ENCODE measurements at regions not wholly inside any gene's neighbourhood (a gene's known extent, or its start where the extent isn't known, plus 50 kb on each side); places are given as distances from the start of the nearest gene placed in this dataset.

DNA sequence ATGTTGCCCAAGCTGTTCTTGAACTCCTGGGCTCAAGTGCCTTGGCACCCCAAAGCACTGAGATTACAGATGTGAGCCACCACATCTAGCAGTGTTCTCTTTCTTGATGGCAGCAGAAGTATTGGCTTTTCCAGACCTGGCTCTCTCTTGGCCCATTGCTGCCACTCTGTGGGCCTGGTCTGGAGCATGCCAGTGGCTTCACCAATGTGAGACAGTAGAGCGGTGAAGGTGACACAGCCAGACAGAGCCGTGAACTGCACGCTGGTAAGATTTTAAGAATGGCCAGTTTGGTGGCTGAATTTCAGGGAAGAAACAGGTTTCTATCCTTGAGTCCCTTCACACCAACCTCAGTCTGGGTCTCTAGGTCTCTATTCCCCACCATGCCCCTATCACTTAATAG, 552.7 kb upstream of the NRP1 start:
- no peak overlapping the region for H3K4me3 ChIP-seq
- no peak for TF ChIP-seq POLR2A (IDR thresholded peaks at IDR 0.05)
- TF ChIP-seq, protein P1, sequence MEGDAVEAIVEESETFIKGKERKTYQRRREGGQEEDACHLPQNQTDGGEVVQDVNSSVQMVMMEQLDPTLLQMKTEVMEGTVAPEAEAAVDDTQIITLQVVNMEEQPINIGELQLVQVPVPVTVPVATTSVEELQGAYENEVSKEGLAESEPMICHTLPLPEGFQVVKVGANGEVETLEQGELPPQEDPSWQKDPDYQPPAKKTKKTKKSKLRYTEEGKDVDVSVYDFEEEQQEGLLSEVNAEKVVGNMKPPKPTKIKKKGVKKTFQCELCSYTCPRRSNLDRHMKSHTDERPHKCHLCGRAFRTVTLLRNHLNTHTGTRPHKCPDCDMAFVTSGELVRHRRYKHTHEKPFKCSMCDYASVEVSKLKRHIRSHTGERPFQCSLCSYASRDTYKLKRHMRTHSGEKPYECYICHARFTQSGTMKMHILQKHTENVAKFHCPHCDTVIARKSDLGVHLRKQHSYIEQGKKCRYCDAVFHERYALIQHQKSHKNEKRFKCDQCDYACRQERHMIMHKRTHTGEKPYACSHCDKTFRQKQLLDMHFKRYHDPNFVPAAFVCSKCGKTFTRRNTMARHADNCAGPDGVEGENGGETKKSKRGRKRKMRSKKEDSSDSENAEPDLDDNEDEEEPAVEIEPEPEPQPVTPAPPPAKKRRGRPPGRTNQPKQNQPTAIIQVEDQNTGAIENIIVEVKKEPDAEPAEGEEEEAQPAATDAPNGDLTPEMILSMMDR (IDR thresholded peaks at IDR 0.05), result no peak
- no peaks in the 10 kb centered on the region for H3K36me3 ChIP-seq (replicated peaks in 1 of 2)
- DNase-seq, result no peak
- H3K27ac ChIP-seq, result no peak overlapping the region
- WGBS, 4 donors, result 97 to 100% (median 98%) methylated on average over 3 of the region's 3 CpGs; no CpG with 5 or more reads in 1 of the 4 donors
- no peaks in the 10 kb centered on the region for H3K9me3 ChIP-seq (replicated peaks in 1 of 3)
- no peaks in the 10 kb centered on the region for H3K4me1 ChIP-seq (replicated peaks in 1 of 2)
- no peaks in the 10 kb centered on the region for H3K27me3 ChIP-seq
- intact Hi-C loops (cut with DNase I), result no loop called here

DNA sequence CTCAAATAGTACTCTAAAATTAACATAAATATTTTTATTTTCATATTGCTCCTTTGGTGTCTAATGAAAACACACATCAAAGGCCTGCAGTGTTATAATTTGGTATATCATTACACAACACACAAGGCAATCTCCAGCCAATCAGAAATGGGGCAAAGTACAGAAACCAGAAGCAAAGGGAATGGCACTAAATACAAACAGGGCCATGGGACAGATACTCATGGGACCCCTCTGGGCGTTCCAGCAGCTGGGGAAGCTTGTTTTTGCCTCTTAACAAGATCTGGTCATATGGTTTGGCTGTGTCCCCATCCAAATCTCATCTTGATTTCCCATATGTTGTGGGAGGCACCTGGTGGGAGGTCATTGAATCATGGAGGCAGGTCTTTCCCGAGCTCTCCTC, 551.8 kb upstream of the NRP1 start:
- no peaks in the 10 kb centered on the region for H3K4me1 ChIP-seq (replicated peaks in 1 of 2)
- DNase-seq, result no peak
- no peak overlapping the region for H3K4me3 ChIP-seq
- WGBS, 4 donors, result 88 to 92% (median 89%) methylated on average over 1 to 2 of the region's 2 CpGs
- intact Hi-C loops (cut with DNase I), result no loop called here
- no peaks in the 10 kb centered on the region for H3K27me3 ChIP-seq
- H3K9me3 ChIP-seq (replicated peaks in 1 of 3), result no peaks in the 10 kb centered on the region
- no peak overlapping the region for H3K27ac ChIP-seq
- no peak for TF ChIP-seq POLR2A (IDR thresholded peaks at IDR 0.05)
- TF ChIP-seq, protein P1 (IDR thresholded peaks at IDR 0.05), result no peak
- no peaks in the 10 kb centered on the region for H3K36me3 ChIP-seq (replicated peaks in 1 of 2)

DNA sequence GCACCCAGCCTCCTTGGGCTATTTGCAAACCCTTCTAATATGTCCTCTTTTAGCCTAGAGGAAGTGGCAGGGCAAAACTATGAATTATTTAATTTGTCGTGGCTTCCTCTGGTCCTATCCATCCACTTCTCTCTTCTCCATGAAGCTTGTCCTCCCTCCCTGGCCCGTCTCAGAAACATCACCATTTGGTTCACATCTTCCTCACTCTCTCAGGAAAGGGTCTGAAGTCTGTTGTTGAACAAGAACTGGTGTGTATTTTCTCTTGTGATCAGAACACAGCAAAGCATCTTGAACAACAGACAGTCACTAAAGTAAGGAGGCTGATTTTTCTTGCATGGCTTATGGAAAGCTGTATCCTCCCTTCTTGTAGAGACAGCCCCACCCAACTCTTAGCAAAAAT, 550.1 kb upstream of the NRP1 start:
- DNase-seq, result no peak
- Histone ChIP-seq H3K4me3 (no peak overlapping the region), H3K27ac (no peak overlapping the region), H3K36me3 (replicated peaks in 1 of 2) (no peaks in the 10 kb centered on the region), H3K4me1 (replicated peaks in 1 of 2) (no peaks in the 10 kb centered on the region), H3K27me3 (no peaks in the 10 kb centered on the region), H3K9me3 (replicated peaks in 1 of 3) (no peaks in the 10 kb centered on the region)
- intact Hi-C loops (cut with DNase I), result no loop called here
- 57 to 68% (median 63%) methylated on average over 2 of the region's 2 CpGs for WGBS, 4 donors
- no peak for TF ChIP-seq POLR2A (IDR thresholded peaks at IDR 0.05)
- TF ChIP-seq, protein P1 (IDR thresholded peaks at IDR 0.05), result no peak

DNA sequence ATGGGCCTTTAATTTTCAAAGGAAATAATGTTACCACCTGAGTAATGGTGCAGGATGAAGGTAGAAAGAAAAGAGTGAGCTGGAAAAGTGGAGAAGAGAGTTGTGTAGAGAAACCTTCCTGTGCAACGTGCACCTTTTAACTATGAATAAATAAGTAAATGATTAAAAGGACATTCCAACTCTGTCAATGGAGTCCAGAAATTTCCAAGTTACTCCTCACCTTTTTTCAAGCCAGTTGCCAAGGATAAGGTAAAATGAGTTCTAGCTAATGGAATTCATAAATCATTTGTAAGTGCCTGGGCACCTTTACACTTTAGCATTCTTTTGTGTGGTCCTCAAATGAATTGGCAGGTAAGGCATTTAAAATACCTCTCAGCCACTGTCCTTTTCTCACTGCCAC, 549.4 kb upstream of the NRP1 start:
- DNase-seq, result no peak
- intact Hi-C loops (cut with DNase I), result no loop called here
- Histone ChIP-seq H3K27ac (no peak overlapping the region), H3K9me3 (replicated peaks in 1 of 3) (no peaks in the 10 kb centered on the region), H3K27me3 (no peaks in the 10 kb centered on the region), H3K4me1 (replicated peaks in 1 of 2) (no peaks in the 10 kb centered on the region), H3K36me3 (replicated peaks in 1 of 2) (no peaks in the 10 kb centered on the region), H3K4me3 (no peak overlapping the region)
- 86 to 100% (median 92%) methylated on average over 1 of the region's 1 CpG for WGBS, 4 donors
- TF ChIP-seq, protein P1 (IDR thresholded peaks at IDR 0.05), result no peak
- TF ChIP-seq POLR2A (IDR thresholded peaks at IDR 0.05), result no peak

All from adrenal gland (tissue), 9 donors.